Prostate gland (tissue), 1 donor: ENCODE measurements at regions not wholly inside any gene's neighbourhood (a gene's known extent, or its start where the extent isn't known, plus 50 kb on each side); places are given as distances from the start of the nearest gene placed in this dataset.

Experiments used
- POLR2A ChIP-seq: fragments of 450-650 bp; IDR thresholded peaks from one replicate; pipeline ENCODE4 v1.6.1; 2016; ENCODE audit warnings: antibody characterized with exemption, mild to moderate bottlenecking
- POLR2AphosphoS5 ChIP-seq: sonication (generic); formaldehyde crosslinking; IDR thresholded peaks from one replicate; pipeline ENCODE4 v1.6.1; 2017; ENCODE audit warnings: antibody characterized with exemption

- no peak for TF ChIP-seq POLR2A
- TF ChIP-seq POLR2AphosphoS5 = no peak
These were observed 173.9 kb downstream of the EPM2A start for GRCh38 chr6:145561095-145562072.
